ELR (cell line): ENCODE measurements at regions not wholly inside any gene's neighbourhood (a gene's known extent, or its start where the extent isn't known, plus 50 kb on each side); places are given as distances from the start of the nearest gene placed in this dataset.
"Not testable (repeated sequence)": the region's sequence is repeated elsewhere in the genome, so short reads cannot be mapped to it uniquely, and the experiment has no call there.

Experiments
- DNase-seq: peaks from one replicate; pipeline ENCODE4 v3.0.0-alpha.2; 2015; ENCODE audit warnings: low read depth

- not testable (repeated sequence) for DNase-seq
Observed at GRCh38 chr1:91207691-91208090, 185.9 kb upstream of the ZNF644 start.

DNA sequence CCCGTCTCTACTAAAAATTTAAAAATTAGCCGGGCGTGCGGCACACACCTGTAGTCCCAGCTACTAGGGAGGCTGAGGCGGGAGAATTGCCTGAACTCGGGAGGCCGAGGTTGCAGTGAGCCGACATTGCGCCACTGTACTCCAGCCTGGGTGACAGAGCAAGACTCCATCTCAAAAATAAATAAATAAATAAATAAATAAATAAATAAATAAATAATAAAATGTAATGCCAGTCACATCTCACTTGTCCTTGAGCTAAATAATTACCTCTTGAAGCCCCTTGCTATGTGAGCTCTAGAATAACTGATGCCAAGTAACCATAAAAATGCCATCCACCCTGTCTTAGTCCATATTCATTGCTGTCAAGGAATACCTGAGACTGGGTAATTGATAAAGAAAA lies 182.3 kb upstream of the ZNF644 start:
- DNase-seq = not testable (repeated sequence)

- no peak for DNase-seq
Observed at GRCh38 chr1:91201694-91202093, 179.9 kb upstream of the ZNF644 start.

GRCh38 chr1:91201176-91201575 lies 179.3 kb upstream of the ZNF644 start:
- no peak for DNase-seq

- DNase-seq = no peak
Observed at GRCh38 chr1:91200675-91201074, 178.8 kb upstream of the ZNF644 start.

GRCh38 chr1:91199988-91200387 lies 178.2 kb upstream of the ZNF644 start:
- DNase-seq = no peak

DNA sequence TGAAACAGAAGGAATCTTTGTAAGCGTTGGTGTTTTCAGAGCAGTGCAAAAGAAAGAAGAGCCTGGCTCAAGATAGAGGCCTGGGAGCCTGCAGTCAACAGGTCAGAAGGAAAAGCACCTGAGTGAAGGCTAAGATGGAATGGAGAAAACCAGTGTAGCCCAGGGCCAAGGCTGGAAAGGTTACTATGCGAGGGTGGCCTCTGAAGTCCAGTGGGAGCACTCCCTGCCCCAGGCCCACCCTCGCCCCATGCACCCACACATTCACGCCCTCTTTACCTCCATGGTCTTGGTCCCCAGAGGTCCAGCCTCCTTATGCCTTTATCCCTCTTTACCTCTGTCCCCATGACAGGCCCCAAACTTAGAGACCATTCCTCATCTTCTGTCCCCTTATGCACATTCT lies 169.2 kb upstream of the ZNF644 start:
- no peak for DNase-seq

- no peak for DNase-seq
Observed at GRCh38 chr1:91189096-91189495, 167.3 kb upstream of the ZNF644 start.

- not testable (repeated sequence) for DNase-seq
Observed at GRCh38 chr1:91182807-91183206, 161.0 kb upstream of the ZNF644 start.

DNA sequence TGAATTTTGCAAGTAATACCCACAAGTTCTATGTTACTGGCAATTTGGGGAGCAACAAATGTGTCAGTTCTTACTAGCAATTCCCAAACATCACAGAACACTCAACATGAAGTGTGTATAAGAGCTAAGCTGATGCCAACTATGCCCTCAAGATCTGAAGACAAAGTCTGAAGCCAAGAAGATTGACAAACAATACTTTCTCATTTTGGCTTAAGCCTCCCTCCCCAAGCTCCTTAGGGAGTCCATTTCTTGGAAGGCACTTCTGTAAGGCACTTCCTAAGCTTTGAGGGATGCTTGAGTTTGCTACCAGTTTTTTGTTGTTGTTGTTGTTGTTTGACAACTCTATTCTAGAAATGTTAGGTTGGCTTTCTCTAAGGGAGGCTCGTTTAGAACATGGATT lies 154.4 kb upstream of the ZNF644 start:
- no peak for DNase-seq

- DNase-seq = no peak
Observed at GRCh38 chr1:91174734-91175133, 152.9 kb upstream of the ZNF644 start.

GRCh38 chr1:91173346-91173890 lies 151.6 kb upstream of the ZNF644 start:
- DNase-seq = no peak

DNA sequence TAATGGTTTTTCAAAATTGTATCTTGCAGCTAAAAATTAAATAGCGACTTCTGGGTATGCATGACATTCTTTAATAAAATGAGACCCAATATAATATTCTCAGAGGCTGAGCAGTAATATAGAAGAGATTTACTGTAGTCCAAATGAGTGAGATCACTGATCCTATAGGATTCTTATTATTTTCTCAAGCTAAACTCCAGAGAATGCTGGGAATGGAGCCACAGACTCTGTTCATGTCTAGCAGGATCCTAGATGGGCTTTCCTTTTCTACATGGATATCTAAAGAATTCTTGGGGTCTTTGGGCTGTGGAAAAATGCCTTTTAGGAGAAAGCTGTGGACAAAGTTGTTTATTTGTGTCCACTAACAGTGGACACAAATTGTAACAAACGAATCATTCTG lies 150.7 kb upstream of the ZNF644 start:
- DNase-seq = no peak

GRCh38 chr1:91171898-91172297 lies 150.1 kb upstream of the ZNF644 start:
- DNase-seq = no peak

- DNase-seq = no peak
Observed at GRCh38 chr1:91170571-91170970, 148.7 kb upstream of the ZNF644 start.

GRCh38 chr1:91166106-91166712 lies 144.4 kb upstream of the ZNF644 start:
- DNase-seq = peak; percentile 75

DNA sequence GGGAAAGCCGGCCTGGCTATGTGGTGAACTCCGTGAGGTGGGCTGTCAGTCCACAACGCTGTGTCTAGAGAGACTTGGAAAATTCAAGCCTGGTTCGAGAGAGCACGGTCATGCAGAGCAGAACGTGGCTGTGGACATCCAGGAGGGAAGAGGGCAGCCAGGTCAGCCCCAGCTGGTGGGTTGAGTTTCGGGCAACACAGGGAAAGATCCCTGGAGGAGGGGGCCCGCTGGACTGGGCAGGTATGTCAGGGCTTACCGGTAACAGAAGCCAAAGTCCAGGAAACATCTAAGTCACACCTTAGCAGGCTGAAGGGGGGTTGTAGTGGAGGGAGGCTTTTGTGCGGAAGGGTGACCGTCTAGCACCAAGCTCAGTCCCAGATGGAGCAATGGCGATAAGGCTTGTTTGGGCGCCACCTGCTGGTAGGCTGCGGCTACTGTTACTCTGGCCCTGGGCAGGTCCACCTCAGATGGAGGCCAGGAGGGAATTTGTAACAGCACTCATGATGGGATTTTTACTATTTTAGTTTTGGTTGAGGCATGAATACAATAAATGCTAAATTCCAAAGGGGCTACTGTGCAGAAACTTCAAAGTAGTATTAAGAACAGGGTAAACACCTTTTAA lies 143.3 kb upstream of the ZNF644 start:
- peak; percentile 76 for DNase-seq

GRCh38 chr1:91162613-91163012 lies 140.8 kb upstream of the ZNF644 start:
- DNase-seq = no peak

GRCh38 chr1:91161749-91162148 lies 139.9 kb upstream of the ZNF644 start:
- no peak for DNase-seq

GRCh38 chr1:91161166-91161565 lies 139.3 kb upstream of the ZNF644 start:
- DNase-seq = no peak

- no peak for DNase-seq
Observed at GRCh38 chr1:91160363-91161075, 138.7 kb upstream of the ZNF644 start.

- no peak for DNase-seq
Observed at GRCh38 chr1:91153341-91153740, 131.5 kb upstream of the ZNF644 start.

GRCh38 chr1:91152331-91152730 lies 130.5 kb upstream of the ZNF644 start:
- no peak for DNase-seq
